Right cardiac atrium (tissue), 5 donors: ENCODE measurements at regions not wholly inside any gene's neighbourhood (a gene's known extent, or its start where the extent isn't known, plus 50 kb on each side); places are given as distances from the start of the nearest gene placed in this dataset.

Experiments
- ATAC-seq, 2 donors: fragments of 200-7000 bp; cut with Tn5 transposase; one replicate each; pipeline versions ENCODE4 v1.8.0 to v1.9.1; 2020; ENCODE audit warnings: moderate library complexity in 2 of 2, mild to moderate bottlenecking in 1 of 2
- DNase-seq, 3 donors: peaks; one replicate each; pipeline ENCODE4 v3.0.0-alpha.2; 2020
- H3K27ac ChIP-seq: one replicate; pipeline ENCODE4 v1.5.1; 2013; ENCODE audit warnings: mild to moderate bottlenecking, low read length, control low read depth, moderate library complexity
- H3K27me3 ChIP-seq: one replicate; pipeline ENCODE4 v1.6.1; 2013; ENCODE audit not compliant: control insufficient read depth, insufficient read depth
- H3K4me1 ChIP-seq: one replicate; pipeline ENCODE4 v1.6.1; 2013; ENCODE audit warnings: low read length; ENCODE audit not compliant: control insufficient read depth, insufficient read depth
- H3K4me3 ChIP-seq: one replicate; pipeline ENCODE4 v1.5.1; 2013; ENCODE audit warnings: low read length, control low read depth
- H3K9me3 ChIP-seq: one replicate; pipeline ENCODE4 v1.6.1; 2013; ENCODE audit warnings: low read length; ENCODE audit not compliant: control insufficient read depth
- WGBS: extraction: QIAGEN DNeasy Blood & Tissue Kit; methylation state at CpG from one replicate; pipeline ENCODE4 v1.1.7; 2013; 5-methylcytosine and 5-hydroxymethylcytosine counted together
- intact Hi-C, 4 donors: fragments of 100-400 bp; cut with DNase I; formaldehyde crosslinking; loops; one replicate each; pipeline versions ENCODE4 v1.11.0 to v1.14.0; 2022 to 2023
- donor health status: healthy with polysubstance abuse.
- donor health status: DM: no; HTN: yes; CAD: no.
- donor health status: DM: no; HTN: no; CAD: no.
- donor health status: DM: no; HTN: yes; CAD: no; lungs with severe emphysema.
- donor health status: DM: yes; HTN: yes; CAD: no.

GRCh38 chr1:115189814-115190539 is 100.7 kb upstream of the TSPAN2 start:
- Histone ChIP-seq H3K4me1 (peaks cover 2% of the 10 kb centered on the region), H3K4me3 (no peak overlapping the region), H3K9me3 (peaks cover 1% of the 10 kb centered on the region), H3K27ac (no peak overlapping the region), H3K27me3 (no peaks in the 10 kb centered on the region)
- 55% methylated on average over 5 of the region's 5 CpGs for WGBS
- peak; percentile 37 to 54 for ATAC-seq
- peak in 1 of 3 donors; percentile 47 for DNase-seq
- intact Hi-C loops, result no loop called here

- H3K27me3 ChIP-seq, result no peaks in the 10 kb centered on the region
- peaks cover 1% of the 10 kb centered on the region for H3K9me3 ChIP-seq
- intact Hi-C loops, result no loop called here
- no peak overlapping the region for H3K4me3 ChIP-seq
- ATAC-seq (no peak), DNase-seq (no peak)
- H3K27ac ChIP-seq, result no peak overlapping the region
- H3K4me1 ChIP-seq, result peaks cover 4% of the 10 kb centered on the region
- WGBS, result 71% methylated on average over 4 of the region's 4 CpGs
Observed at GRCh38 chr1:115188680-115189395, 99.5 kb upstream of the TSPAN2 start.

GRCh38 chr1:115186711-115187265 is 97.5 kb upstream of the TSPAN2 start:
- WGBS, result 62% methylated on average over 8 of the region's 8 CpGs
- Histone ChIP-seq H3K27ac (no peak overlapping the region), H3K27me3 (no peaks in the 10 kb centered on the region), H3K9me3 (peaks cover 1% of the 10 kb centered on the region), H3K4me3 (no peak overlapping the region), H3K4me1 (peaks cover 4% of the 10 kb centered on the region)
- DNase-seq (no peak), ATAC-seq (no peak)
- intact Hi-C loops, result no loop called here

DNA sequence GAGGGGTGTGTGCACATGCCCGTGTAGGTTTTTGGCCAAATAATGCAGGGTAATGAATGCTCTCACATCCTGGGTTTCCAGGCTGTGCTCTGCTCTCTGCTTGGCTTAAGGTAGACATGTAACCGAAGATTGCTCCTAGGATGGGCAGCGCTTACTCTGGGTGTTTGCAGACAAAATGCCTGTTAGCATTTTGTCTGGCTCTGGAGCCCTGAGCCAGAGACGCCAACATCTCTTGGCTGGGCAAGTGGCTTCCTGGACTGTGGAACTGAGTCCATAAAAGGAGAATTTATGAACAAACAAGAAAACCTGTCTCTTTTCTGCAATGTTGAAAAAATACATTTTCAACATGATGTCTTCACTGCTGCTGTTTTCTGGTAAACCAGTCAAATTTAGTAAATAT is 96.0 kb upstream of the TSPAN2 start:
- DNase-seq (peak in 1 of 3 donors; percentile 61), ATAC-seq (peak in 1 of 2 donors; percentile 19)
- Histone ChIP-seq H3K27me3 (no peaks in the 10 kb centered on the region), H3K9me3 (no peaks in the 10 kb centered on the region), H3K27ac (peak overlapping the region; percentile 93), H3K4me1 (peaks cover 4% of the 10 kb centered on the region), H3K4me3 (no peak overlapping the region)
- intact Hi-C loops, result no loop called here
- 74% methylated on average over 4 of the region's 4 CpGs for WGBS

DNA sequence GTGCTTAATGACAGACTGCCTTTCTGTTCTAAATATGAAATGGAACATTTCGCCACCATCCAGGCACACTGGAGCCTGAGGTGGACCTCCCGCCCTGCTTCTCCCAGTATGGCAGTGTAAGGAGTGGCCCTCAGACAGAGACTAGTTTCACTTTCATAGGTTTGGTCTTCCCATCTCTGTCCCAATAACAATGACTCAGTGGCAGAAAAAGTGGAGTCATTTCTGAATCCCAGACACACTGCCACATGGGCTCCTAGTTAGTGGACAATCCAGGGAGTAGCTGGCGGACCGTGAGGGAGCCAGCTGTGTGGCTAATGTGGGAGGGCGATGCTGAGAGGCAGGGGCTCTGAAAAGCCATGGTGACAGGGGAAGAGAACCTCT is 95.6 kb upstream of the TSPAN2 start:
- H3K27ac ChIP-seq, result peak overlapping the region; percentile 93
- DNase-seq (peak; percentile 21 to 50 (median 48)), ATAC-seq (peak; percentile 73 to 79)
- no peak overlapping the region for H3K4me3 ChIP-seq
- H3K4me1 ChIP-seq, result peaks cover 4% of the 10 kb centered on the region
- no peaks in the 10 kb centered on the region for H3K27me3 ChIP-seq
- H3K9me3 ChIP-seq, result no peaks in the 10 kb centered on the region
- intact Hi-C loops, result no loop called here
- 80% methylated on average over 5 of the region's 5 CpGs for WGBS

GRCh38 chr1:115184260-115184950 is 95.1 kb upstream of the TSPAN2 start:
- intact Hi-C loops, result no loop called here
- peak in 1 of 3 donors; percentile 52 for DNase-seq

DNA sequence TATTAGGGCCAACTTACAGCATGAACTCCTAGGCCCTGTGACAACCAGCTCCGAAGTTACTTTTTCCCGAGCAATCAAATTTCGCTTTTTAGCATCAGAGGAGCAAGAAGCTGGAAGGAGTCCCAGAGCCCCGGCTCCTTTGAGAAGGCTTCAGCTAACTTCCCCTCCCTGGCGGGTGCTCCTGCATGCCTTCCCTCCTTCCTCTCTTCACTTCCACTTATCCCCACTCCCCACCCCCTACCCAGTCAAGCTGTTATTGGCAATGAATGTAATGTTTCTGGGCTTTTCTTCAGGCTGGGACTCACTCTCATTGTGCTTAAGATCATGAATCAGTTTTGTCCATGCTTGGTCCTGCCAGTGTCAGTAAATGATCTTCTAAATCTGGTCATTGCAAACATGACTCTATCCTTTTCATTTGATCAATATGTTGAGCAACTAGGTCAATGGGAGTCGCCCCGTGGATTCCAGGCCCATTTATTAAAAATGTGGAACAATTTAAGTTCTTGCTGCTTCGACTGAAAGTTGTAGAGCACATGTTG is 94.5 kb upstream of the TSPAN2 start:
- 44% methylated on average over 8 of the region's 8 CpGs for WGBS
- Histone ChIP-seq H3K27me3 (no peaks in the 10 kb centered on the region), H3K4me3 (no peak overlapping the region), H3K4me1 (peaks cover 4% of the 10 kb centered on the region), H3K9me3 (no peaks in the 10 kb centered on the region), H3K27ac (peak overlapping the region; percentile 93)
- DNase-seq, result peak; percentile 42 to 87 (median 78)
- peak in 1 of 2 donors; percentile 34 for ATAC-seq
- intact Hi-C loops, result no loop called here

More at GRCh38 chr1:115184260-115184950, 95.1 kb upstream of the TSPAN2 start:
- 38% methylated on average over 5 of the region's 5 CpGs for WGBS
- Histone ChIP-seq H3K4me3 (no peak overlapping the region), H3K27me3 (no peaks in the 10 kb centered on the region), H3K27ac (peak overlapping the region; percentile 93), H3K9me3 (no peaks in the 10 kb centered on the region), H3K4me1 (peaks cover 4% of the 10 kb centered on the region)
- peak; percentile 73 to 83 for ATAC-seq

GRCh38 chr1:115183158-115183557 is 93.9 kb upstream of the TSPAN2 start:
- intact Hi-C loops, result no loop called here

GRCh38 chr1:115182012-115182715 is 92.9 kb upstream of the TSPAN2 start:
- H3K27ac ChIP-seq, result no peak overlapping the region
- no peak for ATAC-seq
- H3K9me3 ChIP-seq, result no peaks in the 10 kb centered on the region
- no peak overlapping the region for H3K4me3 ChIP-seq
- peaks cover 4% of the 10 kb centered on the region for H3K4me1 ChIP-seq
- no peaks in the 10 kb centered on the region for H3K27me3 ChIP-seq
- intact Hi-C loops, result no loop called here
- 79% methylated on average over 7 of the region's 7 CpGs for WGBS
- DNase-seq, result no peak

More at GRCh38 chr1:115183158-115183557, 93.9 kb upstream of the TSPAN2 start:
- ATAC-seq (no peak), DNase-seq (peak in 1 of 3 donors; percentile 43)
- no peak overlapping the region for H3K4me3 ChIP-seq
- no peaks in the 10 kb centered on the region for H3K27me3 ChIP-seq
- H3K9me3 ChIP-seq, result no peaks in the 10 kb centered on the region
- H3K4me1 ChIP-seq, result peaks cover 4% of the 10 kb centered on the region
- no peak overlapping the region for H3K27ac ChIP-seq
- 86% methylated on average over 6 of the region's 6 CpGs for WGBS

DNA sequence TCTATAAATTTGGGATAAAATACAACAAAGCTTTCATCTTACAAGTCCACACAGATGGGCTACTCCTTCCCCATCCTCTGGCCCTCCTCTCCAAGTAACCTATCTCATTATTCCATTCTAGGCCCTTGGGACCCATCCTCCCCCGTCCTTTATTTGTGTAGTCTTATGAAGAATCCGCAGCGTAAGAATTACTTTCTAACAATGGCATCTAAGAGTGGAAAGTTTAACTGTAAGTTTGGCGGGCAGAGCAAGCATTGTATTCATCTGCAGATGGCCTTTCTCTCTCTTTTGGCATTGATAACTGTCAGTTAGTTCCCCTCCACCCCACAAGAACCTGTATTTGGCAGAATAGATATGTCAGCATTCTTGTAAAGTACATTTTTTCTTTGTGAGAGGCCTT is 91.9 kb upstream of the TSPAN2 start:
- intact Hi-C loops, result no loop called here
- Histone ChIP-seq H3K27me3 (no peaks in the 10 kb centered on the region), H3K9me3 (no peaks in the 10 kb centered on the region), H3K27ac (no peak overlapping the region), H3K4me3 (no peak overlapping the region), H3K4me1 (peaks cover 4% of the 10 kb centered on the region)
- no peak for ATAC-seq
- no peak for DNase-seq
- 53% methylated on average over 4 of the region's 4 CpGs for WGBS
